DMS79 (cell line): ENCODE measurements at regions not wholly inside any gene's neighbourhood (a gene's known extent, or its start where the extent isn't known, plus 50 kb on each side); places are given as distances from the start of the nearest gene placed in this dataset.

ENCODE experiments used
- DNase-seq: peaks from one replicate; lab custom pipeline; 2025; lab: John Stamatoyannopoulos, UW

GRCh38 chr5:23579566-23579965, 72.2 kb downstream of the PRDM9 start:
- DNase-seq, result no peak

GRCh38 chr5:23583081-23583480, 75.7 kb downstream of the PRDM9 start:
- no peak for DNase-seq

- no peak for DNase-seq
Observed at GRCh38 chr5:23588841-23589326, 81.5 kb downstream of the PRDM9 start.

- no peak for DNase-seq
Observed at GRCh38 chr5:23591250-23591649, 83.8 kb downstream of the PRDM9 start.

- DNase-seq, result no peak
Observed at GRCh38 chr5:23606927-23607326, 99.5 kb downstream of the PRDM9 start.

- no peak for DNase-seq
Observed at GRCh38 chr5:23612701-23613100, 105.3 kb downstream of the PRDM9 start.

GRCh38 chr5:23613566-23613965, 106.2 kb downstream of the PRDM9 start:
- DNase-seq, result no peak

- DNase-seq, result no peak
Observed at GRCh38 chr5:23614422-23614821, 107.0 kb downstream of the PRDM9 start.

GRCh38 chr5:23626961-23627360, 119.6 kb downstream of the PRDM9 start:
- DNase-seq, result no peak

- DNase-seq, result no peak
Observed at GRCh38 chr5:23627976-23628375, 120.6 kb downstream of the PRDM9 start.

- DNase-seq, result no peak
Observed at GRCh38 chr5:23629396-23629795, 122.0 kb downstream of the PRDM9 start.

- no peak for DNase-seq
Observed at GRCh38 chr5:23631302-23632045, 124.1 kb downstream of the PRDM9 start.

GRCh38 chr5:23635938-23636337, 128.5 kb downstream of the PRDM9 start:
- no peak for DNase-seq

- no peak for DNase-seq
Observed at GRCh38 chr5:23639326-23639725, 131.9 kb downstream of the PRDM9 start.

- DNase-seq, result no peak
Observed at GRCh38 chr5:23648656-23649055, 141.2 kb downstream of the PRDM9 start.

- DNase-seq, result no peak
Observed at GRCh38 chr5:23649594-23649993, 142.2 kb downstream of the PRDM9 start.

- DNase-seq, result no peak
Observed at GRCh38 chr5:23655674-23656073, 148.3 kb downstream of the PRDM9 start.

GRCh38 chr5:23675456-23675855, 168.0 kb downstream of the PRDM9 start:
- no peak for DNase-seq

GRCh38 chr5:23677996-23678395, 170.6 kb downstream of the PRDM9 start:
- DNase-seq, result no peak

GRCh38 chr5:23684103-23684502, 176.7 kb downstream of the PRDM9 start:
- DNase-seq, result no peak

GRCh38 chr5:23703940-23704855, 196.8 kb downstream of the PRDM9 start:
- no peak for DNase-seq

- no peak for DNase-seq
Observed at GRCh38 chr5:23717486-23717885, 210.1 kb downstream of the PRDM9 start.

GRCh38 chr5:23718564-23718963, 211.2 kb downstream of the PRDM9 start:
- DNase-seq, result no peak
